Stimulated activated CD8-positive, alpha-beta memory T cell treated with anti-CD3 and anti-CD28 coated beads, Interleukin-12 subunit alpha, Interleukin-12 subunit beta, amount 100 ng/mL, for 24 hours (primary cell): ENCODE measurements at regions not wholly inside any gene's neighbourhood (a gene's known extent, or its start where the extent isn't known, plus 50 kb on each side); places are given as distances from the start of the nearest gene placed in this dataset.
"Not testable (repeated sequence)": the region's sequence is repeated elsewhere in the genome, so short reads cannot be mapped to it uniquely, and the experiment has no call there.

Source experiments
- DNase-seq: peaks from one replicate; pipeline ENCODE4 v3.0.0-alpha.2; 2020; ENCODE audit errors: extremely low read depth

- no peak for DNase-seq
Observed at GRCh38 chr14:65966188-65966587, 520.0 kb upstream of the CCDC196 start.

GRCh38 chr14:65972346-65972870, 513.8 kb upstream of the CCDC196 start:
- no peak for DNase-seq

GRCh38 chr14:65972891-65973290, 513.3 kb upstream of the CCDC196 start:
- no peak for DNase-seq

- no peak for DNase-seq
Observed at GRCh38 chr14:65975865-65976264, 510.3 kb upstream of the CCDC196 start.

- DNase-seq = no peak
Observed at GRCh38 chr14:65976761-65977404, 509.3 kb upstream of the CCDC196 start.

- no peak for DNase-seq
Observed at GRCh38 chr14:65981192-65981843, 504.9 kb upstream of the CCDC196 start.

- no peak for DNase-seq
Observed at GRCh38 chr14:65986041-65986440, 500.1 kb upstream of the CCDC196 start.

- no peak for DNase-seq
Observed at GRCh38 chr14:65989981-65990380, 496.2 kb upstream of the CCDC196 start.

- DNase-seq = no peak
Observed at GRCh38 chr14:65991104-65991503, 495.1 kb upstream of the CCDC196 start.

GRCh38 chr14:65991935-65992334, 494.2 kb upstream of the CCDC196 start:
- DNase-seq = not testable (repeated sequence)

- no peak for DNase-seq
Observed at GRCh38 chr14:65993103-65993502, 493.1 kb upstream of the CCDC196 start.

GRCh38 chr14:65993996-65994395, 492.2 kb upstream of the CCDC196 start:
- no peak for DNase-seq

GRCh38 chr14:65997347-65997746, 488.8 kb upstream of the CCDC196 start:
- no peak for DNase-seq

GRCh38 chr14:65999865-66000264, 486.3 kb upstream of the CCDC196 start:
- DNase-seq = no peak

GRCh38 chr14:66000766-66001165, 485.4 kb upstream of the CCDC196 start:
- DNase-seq = no peak

- no peak for DNase-seq
Observed at GRCh38 chr14:66001356-66001755, 484.8 kb upstream of the CCDC196 start.

- DNase-seq = no peak
Observed at GRCh38 chr14:66003082-66003730, 483.0 kb upstream of the CCDC196 start.

GRCh38 chr14:66005900-66006434, 480.2 kb upstream of the CCDC196 start:
- no peak for DNase-seq

GRCh38 chr14:66008631-66009030, 477.5 kb upstream of the CCDC196 start:
- DNase-seq = no peak

GRCh38 chr14:66009089-66009488, 477.1 kb upstream of the CCDC196 start:
- DNase-seq = no peak

- DNase-seq = no peak
Observed at GRCh38 chr14:66010695-66011094, 475.5 kb upstream of the CCDC196 start.

GRCh38 chr14:66011855-66012254, 474.3 kb upstream of the CCDC196 start:
- DNase-seq = no peak

- DNase-seq = not testable (repeated sequence)
Observed at GRCh38 chr14:66013607-66014006, 472.6 kb upstream of the CCDC196 start.
